Liver (tissue), 8 donors: ENCODE measurements at regions not wholly inside any gene's neighbourhood (a gene's known extent, or its start where the extent isn't known, plus 50 kb on each side); places are given as distances from the start of the nearest gene placed in this dataset.

Experiments used
- DNase-seq: peaks from one replicate; pipeline ENCODE4 v3.0.0-alpha.2; 2017; ENCODE audit warnings: low spot score
- H3K27ac ChIP-seq, 2 donors: one replicate each; pipeline ENCODE4 v1.7.0; 2013; ENCODE audit warnings: inconsistent platforms in 2 of 2, low read length in 2 of 2, control low read depth in 1 of 2, low read depth in 1 of 2, mild to moderate bottlenecking in 1 of 2
- H3K27me3 ChIP-seq, 4 donors: one replicate each; pipeline versions ENCODE4 v1.6.1 to v1.7.0; 2013; ENCODE audit warnings: low read length in 3 of 4, inconsistent platforms in 1 of 4, mild to moderate bottlenecking in 1 of 4, moderate library complexity in 1 of 4; ENCODE audit not compliant: control insufficient read depth in 4 of 4, insufficient read depth in 4 of 4
- H3K36me3 ChIP-seq, 4 donors: one replicate each; pipeline versions ENCODE4 v1.6.1 to v1.7.0; 2013; ENCODE audit warnings: low read length in 3 of 4, mild to moderate bottlenecking in 3 of 4, low read depth in 1 of 4, moderate library complexity in 1 of 4; ENCODE audit not compliant: control insufficient read depth in 4 of 4, insufficient read depth in 3 of 4
- H3K4me1 ChIP-seq, 4 donors: one replicate each; pipeline versions ENCODE4 v1.6.1 to v1.7.0; 2013; ENCODE audit warnings: low read length in 3 of 4, mild to moderate bottlenecking in 3 of 4, moderate library complexity in 1 of 4; ENCODE audit not compliant: control insufficient read depth in 4 of 4, insufficient read depth in 4 of 4
- H3K4me3 ChIP-seq, 3 donors: one replicate each; pipeline versions ENCODE4 v1.6.1 to v1.7.0; 2013; ENCODE audit warnings: low read length in 3 of 3, control low read depth in 1 of 3, low read depth in 1 of 3, mild to moderate bottlenecking in 1 of 3
- H3K9ac ChIP-seq, 2 donors: one replicate each; pipeline ENCODE4 v1.7.0; 2013; ENCODE audit warnings: low read length in 2 of 2, mild to moderate bottlenecking in 2 of 2, moderate library complexity in 2 of 2, control low read depth in 1 of 2, low read depth in 1 of 2
- H3K9me3 ChIP-seq, 4 donors: one replicate each; pipeline versions ENCODE4 v1.6.1 to v1.7.0; 2013; ENCODE audit warnings: low read length in 3 of 4; ENCODE audit not compliant: control insufficient read depth in 4 of 4
- EGR1 ChIP-seq, 2 donors: IDR thresholded peaks; 2 replicates each; pipeline ENCODE4 v1.6.1; 2016 to 2018; ENCODE audit warnings: antibody characterized with exemption in 2 of 2, low read depth in 2 of 2
- FOXA1 ChIP-seq: IDR thresholded peaks from 2 replicates; pipeline ENCODE4 v1.6.1; 2016; ENCODE audit warnings: antibody characterized with exemption
- FOXA2 ChIP-seq: IDR thresholded peaks from 2 replicates; pipeline ENCODE4 v1.6.1; 2016; ENCODE audit warnings: antibody characterized with exemption
- GABPA ChIP-seq, 2 donors: IDR thresholded peaks in 1 of 2; conservative IDR thresholded peaks in 1 of 2; 2 replicates each; pipeline ENCODE4 v1.6.1; 2016; ENCODE audit warnings: antibody characterized with exemption in 2 of 2, mild to moderate bottlenecking in 1 of 2, moderate library complexity in 1 of 2
- HNF4A ChIP-seq, 2 donors: conservative IDR thresholded peaks; 2 replicates each; pipeline ENCODE4 v1.6.1; 2016; ENCODE audit warnings: antibody characterized with exemption in 2 of 2, mild to moderate bottlenecking in 2 of 2
- HNF4G ChIP-seq: IDR thresholded peaks from 2 replicates; pipeline ENCODE4 v1.6.1; 2016; ENCODE audit warnings: antibody characterized with exemption
- JUND ChIP-seq, 2 donors: IDR thresholded peaks; 2 replicates each; pipeline ENCODE4 v1.6.1; 2016; ENCODE audit warnings: antibody characterized with exemption in 2 of 2
- MAX ChIP-seq: IDR thresholded peaks from 2 replicates; pipeline ENCODE4 v1.6.1; 2016; ENCODE audit warnings: antibody characterized with exemption
- NR2F2 ChIP-seq: IDR thresholded peaks from 2 replicates; pipeline ENCODE4 v1.6.1; 2016; ENCODE audit warnings: antibody characterized with exemption
- RAD21 ChIP-seq, 2 donors: IDR thresholded peaks; 2 replicates each; pipeline ENCODE4 v1.6.1; 2016; ENCODE audit warnings: antibody characterized with exemption in 2 of 2, mild to moderate bottlenecking in 2 of 2
- REST ChIP-seq: IDR thresholded peaks from 2 replicates; pipeline ENCODE4 v1.6.1; 2016; ENCODE audit warnings: antibody characterized with exemption, mild to moderate bottlenecking
- RXRA ChIP-seq, 2 donors: IDR thresholded peaks; 2 replicates each; pipeline ENCODE4 v1.6.1; 2017 to 2018; ENCODE audit warnings: antibody characterized with exemption in 2 of 2, mild to moderate bottlenecking in 1 of 2
- SP1 ChIP-seq: IDR thresholded peaks from 2 replicates; pipeline ENCODE4 v1.6.1; 2018; ENCODE audit warnings: antibody characterized with exemption, mild to moderate bottlenecking
- TAF1 ChIP-seq: conservative IDR thresholded peaks from 2 replicates; pipeline ENCODE4 v1.6.1; 2016; ENCODE audit warnings: antibody characterized with exemption, mild to moderate bottlenecking
- YY1 ChIP-seq: IDR thresholded peaks from 2 replicates; pipeline ENCODE4 v1.6.1; 2016; ENCODE audit warnings: antibody characterized with exemption, mild to moderate bottlenecking
- WGBS: extraction: QIAGEN DNeasy Blood & Tissue Kit; methylation state at CpG from one replicate; pipeline ENCODE4 v1.1.7; 2013; 5-methylcytosine and 5-hydroxymethylcytosine counted together
- TF ChIP-seq, protein P1 (sequence below): IDR thresholded peaks from 2 replicates; pipeline ENCODE4 v1.6.1; 2016; ENCODE audit warnings: antibody characterized with exemption
- TF ChIP-seq, protein P2 (sequence below): fragments of 150-350 bp; IDR thresholded peaks from 2 replicates; pipeline ENCODE4 v1.5.1; 2017; ENCODE audit warnings: improper control_type of control experiment, low read depth, low read length; ENCODE audit not compliant: missing input control
- TF ChIP-seq, protein P3 (sequence below): IDR thresholded peaks from 2 replicates; pipeline ENCODE4 v1.6.1; 2016; ENCODE audit warnings: antibody characterized with exemption
- donor health status: healthy.
- donor health status: healthy.
- donor health status: healthy.
- donor health status: healthy.
- donor health status: healthy.

DNA sequence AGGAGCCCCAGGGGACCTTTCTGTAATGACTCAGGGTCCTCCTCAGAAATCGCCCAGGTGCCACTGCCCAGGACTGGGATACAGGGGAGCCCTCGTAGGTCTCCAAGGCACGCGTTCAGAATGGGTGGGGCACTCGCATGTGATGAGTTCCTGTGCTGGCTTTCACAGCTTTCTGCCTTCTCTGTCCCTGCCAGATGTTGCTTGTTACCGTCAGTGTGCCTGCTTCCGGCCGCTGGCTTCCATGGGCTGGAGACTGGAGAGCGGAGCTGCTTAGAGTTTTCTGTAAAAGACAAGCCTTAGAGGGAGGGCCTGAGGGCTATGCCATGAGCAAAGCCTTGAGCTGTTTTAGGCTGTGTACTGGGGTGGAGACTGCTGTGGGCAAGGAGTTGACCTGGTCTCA lies 75.0 kb upstream of the SLC24A4 start:
- 71% methylated on average over 9 of the region's 9 CpGs for WGBS
- no peaks in the 10 kb centered on the region for H3K4me1 ChIP-seq
- H3K27me3 ChIP-seq, result peaks cover 0 to 3% (median 1%) of the 10 kb centered on the region in 4 donors
- no peak overlapping the region for H3K9ac ChIP-seq
- no peak overlapping the region for H3K27ac ChIP-seq
- TF ChIP-seq NR2F2, result no peak
- TF ChIP-seq HNF4A (conservative IDR thresholded peaks at IDR 0.05), result no peak
- TF ChIP-seq REST, result no peak
- no peak for TF ChIP-seq TAF1
- TF ChIP-seq SP1, result no peak
- TF ChIP-seq RXRA (IDR thresholded peaks at IDR 0.05), result no peak
- no peak for TF ChIP-seq EGR1 (IDR thresholded peaks at IDR 0.05; ENCODE audit: low read depth in 2 of 2)
- TF ChIP-seq, protein P1, sequence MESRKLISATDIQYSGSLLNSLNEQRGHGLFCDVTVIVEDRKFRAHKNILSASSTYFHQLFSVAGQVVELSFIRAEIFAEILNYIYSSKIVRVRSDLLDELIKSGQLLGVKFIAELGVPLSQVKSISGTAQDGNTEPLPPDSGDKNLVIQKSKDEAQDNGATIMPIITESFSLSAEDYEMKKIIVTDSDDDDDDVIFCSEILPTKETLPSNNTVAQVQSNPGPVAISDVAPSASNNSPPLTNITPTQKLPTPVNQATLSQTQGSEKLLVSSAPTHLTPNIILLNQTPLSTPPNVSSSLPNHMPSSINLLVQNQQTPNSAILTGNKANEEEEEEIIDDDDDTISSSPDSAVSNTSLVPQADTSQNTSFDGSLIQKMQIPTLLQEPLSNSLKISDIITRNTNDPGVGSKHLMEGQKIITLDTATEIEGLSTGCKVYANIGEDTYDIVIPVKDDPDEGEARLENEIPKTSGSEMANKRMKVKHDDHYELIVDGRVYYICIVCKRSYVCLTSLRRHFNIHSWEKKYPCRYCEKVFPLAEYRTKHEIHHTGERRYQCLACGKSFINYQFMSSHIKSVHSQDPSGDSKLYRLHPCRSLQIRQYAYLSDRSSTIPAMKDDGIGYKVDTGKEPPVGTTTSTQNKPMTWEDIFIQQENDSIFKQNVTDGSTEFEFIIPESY, result no peak
- TF ChIP-seq FOXA2, result no peak
- no peak for TF ChIP-seq JUND (IDR thresholded peaks at IDR 0.05)
- no peak for TF ChIP-seq RAD21 (IDR thresholded peaks at IDR 0.05)
- TF ChIP-seq HNF4G, result no peak
- no peak for TF ChIP-seq GABPA (IDR thresholded peaks at IDR 0.05 in 1 of 2, conservative IDR thresholded peaks at IDR 0.05 in 1 of 2)
- TF ChIP-seq YY1, result no peak
- TF ChIP-seq MAX, result no peak
- TF ChIP-seq, protein P2, sequence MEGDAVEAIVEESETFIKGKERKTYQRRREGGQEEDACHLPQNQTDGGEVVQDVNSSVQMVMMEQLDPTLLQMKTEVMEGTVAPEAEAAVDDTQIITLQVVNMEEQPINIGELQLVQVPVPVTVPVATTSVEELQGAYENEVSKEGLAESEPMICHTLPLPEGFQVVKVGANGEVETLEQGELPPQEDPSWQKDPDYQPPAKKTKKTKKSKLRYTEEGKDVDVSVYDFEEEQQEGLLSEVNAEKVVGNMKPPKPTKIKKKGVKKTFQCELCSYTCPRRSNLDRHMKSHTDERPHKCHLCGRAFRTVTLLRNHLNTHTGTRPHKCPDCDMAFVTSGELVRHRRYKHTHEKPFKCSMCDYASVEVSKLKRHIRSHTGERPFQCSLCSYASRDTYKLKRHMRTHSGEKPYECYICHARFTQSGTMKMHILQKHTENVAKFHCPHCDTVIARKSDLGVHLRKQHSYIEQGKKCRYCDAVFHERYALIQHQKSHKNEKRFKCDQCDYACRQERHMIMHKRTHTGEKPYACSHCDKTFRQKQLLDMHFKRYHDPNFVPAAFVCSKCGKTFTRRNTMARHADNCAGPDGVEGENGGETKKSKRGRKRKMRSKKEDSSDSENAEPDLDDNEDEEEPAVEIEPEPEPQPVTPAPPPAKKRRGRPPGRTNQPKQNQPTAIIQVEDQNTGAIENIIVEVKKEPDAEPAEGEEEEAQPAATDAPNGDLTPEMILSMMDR, result no peak
- TF ChIP-seq, protein P3, sequence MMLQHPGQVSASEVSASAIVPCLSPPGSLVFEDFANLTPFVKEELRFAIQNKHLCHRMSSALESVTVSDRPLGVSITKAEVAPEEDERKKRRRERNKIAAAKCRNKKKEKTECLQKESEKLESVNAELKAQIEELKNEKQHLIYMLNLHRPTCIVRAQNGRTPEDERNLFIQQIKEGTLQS, result no peak
- TF ChIP-seq FOXA1, result no peak
- H3K4me3 ChIP-seq, result no peak overlapping the region
- peaks cover 2 to 8% (median 4%) of the 10 kb centered on the region in 4 donors for H3K9me3 ChIP-seq
- H3K36me3 ChIP-seq, result no peaks in the 10 kb centered on the region
- DNase-seq, result no peak
